GM19239 (cell line): ENCODE measurements at regions not wholly inside any gene's neighbourhood (a gene's known extent, or its start where the extent isn't known, plus 50 kb on each side); places are given as distances from the start of the nearest gene placed in this dataset.

Experiments used
- DNase-seq: peaks from one replicate; pipeline ENCODE4 v3.0.0; 2011; ENCODE audit warnings: low spot score; ENCODE audit not compliant: insufficient read length
- FAIRE-seq: peaks from 2 replicates; lab custom pipeline; 2011; peaks lifted over from hg19 to GRCh38; lab: Jason Lieb, UNC

GRCh38 chr11:38221295-38221694 is 1623.3 kb upstream of the RAG2 start:
- DNase-seq: no peak
- FAIRE-seq: no peak

DNA sequence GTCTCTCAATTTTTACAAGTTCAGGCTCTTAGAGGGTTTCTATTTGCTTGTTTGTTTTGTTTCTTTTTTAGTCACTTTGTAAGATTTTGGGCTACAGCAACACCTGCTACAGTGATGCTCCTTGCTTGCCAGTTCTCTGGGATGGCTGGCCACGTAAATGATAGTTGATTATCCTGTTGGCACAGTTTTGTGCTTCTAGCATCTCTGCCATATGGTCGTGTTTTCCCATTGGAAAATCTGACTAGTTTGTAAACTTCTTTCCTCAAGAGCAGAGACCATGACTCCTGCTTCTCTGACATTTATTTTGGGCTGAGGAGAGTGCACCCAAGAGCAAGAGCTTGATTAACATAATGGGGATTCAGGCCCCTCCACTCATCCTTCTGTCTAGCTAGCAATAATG is 1621.6 kb upstream of the RAG2 start:
- DNase-seq (no peak), FAIRE-seq (no peak)

DNA sequence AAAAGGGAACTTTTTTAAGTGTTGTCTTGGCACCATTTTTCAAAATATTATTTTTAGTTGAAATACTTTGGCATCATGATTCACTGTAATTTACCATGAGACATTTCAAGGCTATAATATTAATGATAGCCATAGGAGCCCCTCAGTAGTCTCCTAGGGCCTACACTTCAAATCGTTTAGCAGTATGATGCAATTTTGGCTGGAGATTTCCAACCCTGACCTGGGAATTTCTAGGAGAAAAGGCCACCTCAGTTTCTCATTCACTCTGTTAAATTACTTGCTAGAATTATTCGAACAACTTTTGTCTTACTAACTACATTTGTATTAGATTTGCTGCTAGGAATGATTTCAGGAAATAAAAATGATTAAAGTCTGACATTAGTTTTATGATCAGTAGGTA is 1610.9 kb upstream of the RAG2 start:
- FAIRE-seq: no peak
- DNase-seq: no peak

- DNase-seq (no peak), FAIRE-seq (no peak)
Measured at GRCh38 chr11:38206663-38207062, 1608.6 kb upstream of the RAG2 start.

DNA sequence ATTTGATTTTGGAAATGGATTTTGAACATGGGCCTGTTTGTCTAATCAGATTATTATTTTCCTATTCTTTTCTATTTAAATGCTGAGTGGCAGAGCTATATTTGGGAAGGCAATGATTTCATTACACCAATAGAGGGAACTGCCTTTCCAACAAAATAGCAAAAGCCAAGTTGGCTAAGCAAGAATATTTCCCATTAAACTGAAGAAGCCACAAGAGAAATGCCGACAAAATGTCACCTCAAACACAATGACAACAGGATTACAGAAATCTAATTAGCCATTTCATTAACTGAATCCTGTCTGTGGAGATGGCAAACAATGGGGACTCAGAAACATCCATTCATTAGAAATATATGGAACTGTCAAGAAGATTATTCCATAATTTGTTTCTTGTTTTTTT is 1593.1 kb upstream of the RAG2 start:
- FAIRE-seq: no peak
- DNase-seq: no peak

- no peak for DNase-seq
- FAIRE-seq: no peak
Measured at GRCh38 chr11:38182126-38182866, 1584.3 kb upstream of the RAG2 start.

DNA sequence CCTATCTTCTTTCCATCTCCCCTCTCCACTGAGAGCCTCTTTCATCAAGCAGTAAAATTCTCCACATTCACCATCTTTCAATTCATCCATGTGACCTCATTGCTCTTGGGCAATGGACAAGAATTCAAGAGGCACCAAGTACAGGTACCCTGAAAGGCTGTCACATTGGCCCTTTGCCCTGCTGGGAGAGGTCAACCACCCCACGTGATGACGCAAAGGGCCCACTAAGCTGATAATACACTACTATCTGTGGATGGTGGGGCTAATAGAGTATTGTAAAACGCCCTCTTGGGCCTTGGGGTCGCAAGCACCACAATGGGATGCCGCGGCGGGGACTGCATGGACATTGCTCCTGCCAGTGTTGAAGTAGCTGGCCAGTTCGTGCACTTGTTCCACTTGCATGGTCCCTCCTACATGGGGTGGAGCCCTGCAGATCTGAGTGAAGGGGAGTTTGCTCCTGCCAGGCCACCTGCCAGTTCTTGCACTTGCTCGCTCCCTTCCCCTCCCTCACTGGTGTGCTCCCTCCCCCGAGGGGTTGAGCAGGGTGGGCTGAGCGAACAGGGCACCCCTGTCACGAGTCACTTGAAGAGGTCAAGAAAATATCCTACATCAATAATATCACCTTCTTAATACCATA is 1578.8 kb upstream of the RAG2 start:
- FAIRE-seq: no peak
- DNase-seq: no peak

GRCh38 chr11:38173676-38174075 is 1575.6 kb upstream of the RAG2 start:
- no peak for FAIRE-seq
- no peak for DNase-seq

DNA sequence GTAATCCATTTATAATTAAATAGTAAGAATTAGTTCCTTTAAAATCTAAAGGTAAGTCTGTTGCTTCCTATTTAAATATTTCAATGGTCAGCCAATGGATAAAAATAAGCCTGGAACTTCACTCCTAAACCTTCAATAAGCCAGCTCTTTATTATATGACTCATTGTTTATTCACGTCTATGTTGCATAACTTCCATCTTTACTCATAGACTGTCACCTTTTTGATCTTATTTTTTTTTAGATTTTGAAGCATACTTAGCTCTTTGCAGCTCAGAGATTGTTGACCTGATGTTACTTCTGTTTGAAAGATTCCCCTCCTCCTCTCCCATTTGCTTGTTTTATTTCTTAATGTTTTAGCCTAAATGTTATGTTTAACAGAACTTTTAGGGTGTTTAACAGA is 1571.2 kb upstream of the RAG2 start:
- no peak for DNase-seq
- FAIRE-seq: no peak

- DNase-seq (no peak), FAIRE-seq (no peak)
Measured at GRCh38 chr11:38163526-38163925, 1565.5 kb upstream of the RAG2 start.

DNA sequence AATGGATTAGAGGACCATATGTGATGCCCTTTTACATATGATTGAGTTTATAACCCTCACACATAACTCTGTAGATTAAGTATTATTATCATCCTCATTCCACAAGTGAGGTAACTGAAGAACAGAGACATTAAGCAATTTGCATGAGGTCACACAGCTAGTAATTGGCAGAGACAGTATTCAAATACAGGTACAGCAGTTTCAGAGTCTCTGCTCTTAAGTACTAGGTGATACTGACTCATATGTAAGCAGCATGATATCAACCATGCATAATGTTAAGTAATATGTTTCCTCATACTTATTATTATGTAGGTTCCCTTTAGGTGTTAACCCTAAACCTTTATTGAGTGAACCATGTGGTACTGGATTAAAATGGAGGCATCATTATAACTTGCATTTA is 1562.4 kb upstream of the RAG2 start:
- no peak for FAIRE-seq
- no peak for DNase-seq

- no peak for DNase-seq
- FAIRE-seq: no peak
Measured at GRCh38 chr11:38159038-38159437, 1561.0 kb upstream of the RAG2 start.

DNA sequence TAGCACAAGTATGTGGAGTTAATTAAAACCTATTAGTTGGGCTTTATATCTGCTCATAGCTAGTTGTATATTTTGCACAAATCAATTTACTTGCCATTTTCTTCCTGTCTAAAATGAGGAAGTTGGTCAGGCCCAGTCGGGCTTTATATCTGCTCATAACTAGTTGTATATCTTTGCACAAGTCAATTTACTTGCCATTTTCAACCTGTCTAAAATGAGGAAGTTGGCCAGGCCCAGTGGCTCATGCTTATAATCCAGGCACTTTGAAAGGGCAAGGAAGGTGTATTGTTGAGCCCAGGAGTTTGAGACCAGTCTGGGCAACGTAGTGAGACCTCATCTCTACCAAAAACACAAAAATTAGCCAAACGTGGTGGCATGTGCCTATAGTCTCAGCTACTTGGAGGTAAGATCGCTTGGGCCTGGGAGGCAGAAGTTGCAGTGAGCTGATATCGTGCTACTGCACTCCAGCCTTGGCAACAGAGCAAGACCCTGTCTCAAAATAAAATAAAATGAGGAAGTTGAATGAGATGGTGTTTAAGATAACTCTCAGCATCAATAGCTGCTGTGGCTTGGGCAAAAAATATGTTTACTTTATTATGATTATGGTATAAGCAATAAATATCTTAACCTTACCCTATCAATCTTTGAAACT is 1558.6 kb upstream of the RAG2 start:
- no peak for FAIRE-seq

GRCh38 chr11:38155856-38156255 is 1557.8 kb upstream of the RAG2 start:
- FAIRE-seq (no peak), DNase-seq (no peak)

More for the DNA sequence above, 1558.6 kb upstream of the RAG2 start:
- DNase-seq: no peak

DNA sequence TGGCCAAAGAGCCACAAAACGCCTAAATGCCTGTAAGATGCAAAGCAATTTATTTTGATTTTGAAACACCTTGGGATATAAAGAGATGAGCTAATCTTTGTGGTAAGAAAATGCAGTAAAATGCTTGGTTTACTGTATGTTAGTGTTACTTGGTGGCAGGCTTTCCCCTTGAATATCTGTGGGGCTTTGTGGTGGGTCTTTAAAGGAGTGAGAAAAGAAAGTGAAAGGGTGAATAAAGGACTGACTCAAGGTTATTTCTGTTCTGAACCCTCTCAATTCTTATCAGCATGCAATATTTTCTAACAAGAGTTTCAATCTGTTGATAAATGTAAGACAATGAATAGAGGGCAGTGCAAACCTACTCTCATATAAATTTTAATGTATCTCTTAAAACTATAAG is 1555.9 kb upstream of the RAG2 start:
- DNase-seq: no peak
- no peak for FAIRE-seq

DNA sequence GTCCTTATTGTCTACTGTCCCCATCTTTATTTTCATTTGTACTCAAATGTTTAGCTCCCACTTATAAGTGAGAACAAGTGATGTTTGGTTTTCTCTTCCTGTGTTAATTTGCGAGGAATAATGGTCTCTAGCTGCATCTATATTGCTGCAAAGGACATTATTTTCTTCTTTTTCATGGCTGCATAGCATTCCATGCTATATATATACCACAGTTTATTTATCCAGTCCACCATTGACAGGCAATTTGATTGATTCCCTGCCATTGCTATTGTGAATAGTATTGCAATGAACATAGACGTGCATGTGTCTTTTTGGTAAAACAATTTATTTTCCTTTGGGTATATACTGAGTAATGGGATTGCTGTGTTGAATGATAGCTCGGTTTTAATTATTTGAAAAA is 1545.8 kb upstream of the RAG2 start:
- DNase-seq (no peak), FAIRE-seq (no peak)

GRCh38 chr11:38138972-38139371 is 1540.9 kb upstream of the RAG2 start:
- DNase-seq (no peak), FAIRE-seq (no peak)

- FAIRE-seq (no peak), DNase-seq (no peak)
Measured at GRCh38 chr11:38136887-38137286, 1538.9 kb upstream of the RAG2 start.

DNA sequence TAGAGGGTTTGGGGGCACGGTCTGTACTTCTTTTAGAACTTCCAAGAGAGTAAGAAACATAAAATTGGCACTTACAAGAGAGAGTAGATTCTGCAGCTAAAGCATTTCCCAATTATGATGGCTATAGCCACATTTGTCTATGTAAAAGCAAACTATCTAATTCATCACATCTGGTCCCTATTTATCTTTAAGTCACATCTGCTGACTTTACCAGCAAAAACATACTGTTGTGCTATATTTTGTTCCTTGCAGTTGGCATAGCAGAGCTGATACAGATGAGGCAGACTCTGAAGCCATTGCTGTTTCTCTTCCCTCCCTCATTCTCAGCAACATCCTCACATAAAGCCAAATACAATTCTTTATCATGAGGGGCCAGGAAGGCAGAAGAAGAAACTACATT is 1533.5 kb upstream of the RAG2 start:
- FAIRE-seq (no peak), DNase-seq (no peak)

DNA sequence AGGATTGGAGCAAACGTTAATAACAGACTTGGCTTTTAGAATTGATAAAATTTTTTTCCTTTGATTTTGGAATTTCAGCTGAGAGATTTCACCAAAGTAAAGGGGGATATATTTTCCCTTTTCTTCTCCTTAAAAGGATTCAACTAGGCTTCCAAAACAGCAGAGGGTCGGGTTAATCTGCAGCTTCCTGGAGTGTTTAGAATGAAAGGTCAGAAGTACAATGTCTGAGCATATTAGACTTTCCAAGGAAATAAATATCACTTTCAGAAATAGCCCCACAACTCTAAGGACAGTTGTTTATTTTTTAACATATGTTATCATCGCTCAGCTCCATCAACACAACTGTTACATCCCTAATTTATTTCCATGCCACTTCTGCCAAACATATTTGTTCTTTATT is 1532.9 kb upstream of the RAG2 start:
- DNase-seq: no peak
- no peak for FAIRE-seq

- no peak for FAIRE-seq
Measured at GRCh38 chr11:38130514-38130913, 1532.5 kb upstream of the RAG2 start.

DNA sequence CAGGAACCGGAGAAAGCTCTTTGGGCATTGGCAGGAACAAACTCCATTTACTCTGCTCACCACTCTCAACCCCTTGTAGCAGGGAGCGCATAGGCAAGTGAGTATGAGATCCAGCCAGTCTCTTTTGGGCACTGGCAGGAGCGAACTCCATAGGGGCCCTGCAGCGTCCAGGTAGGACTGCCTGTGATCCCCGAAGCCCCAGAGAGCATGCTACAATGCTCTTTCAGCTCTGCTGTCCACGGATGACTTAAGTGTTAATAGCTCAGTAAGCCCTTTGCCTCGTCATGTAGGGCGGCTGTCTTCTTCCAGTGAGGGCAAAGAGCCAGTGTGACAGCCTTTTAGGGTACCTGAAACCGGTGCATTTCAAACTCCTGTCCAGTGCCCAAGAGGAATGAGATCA is 1525.6 kb upstream of the RAG2 start:
- no peak for DNase-seq
- FAIRE-seq: no peak

More at GRCh38 chr11:38130514-38130913, 1532.5 kb upstream of the RAG2 start:
- DNase-seq: no peak
